Tibial nerve (tissue), 4 donors: ENCODE measurements at regions not wholly inside any gene's neighbourhood (a gene's known extent, or its start where the extent isn't known, plus 50 kb on each side); places are given as distances from the start of the nearest gene placed in this dataset.
"Not testable (repeated sequence)": the region's sequence is repeated elsewhere in the genome, so short reads cannot be mapped to it uniquely, and the experiment has no call there.

Source experiments
- DNase-seq, 2 donors: peaks; one replicate each; pipeline ENCODE4 v3.0.0-alpha.2; 2019; ENCODE audit warnings: low spot score in 2 of 2
- H3K27ac ChIP-seq, 4 donors: fragments of 200-600 bp; sonication (generic) in 3 of 4; one replicate each; pipeline ENCODE4 v1.5.1; 2017 to 2019; ENCODE audit warnings: mild to moderate bottlenecking in 1 of 4
- H3K27me3 ChIP-seq, 2 donors: fragments of 200-600 bp; sonication (generic) in 1 of 2; one replicate each; pipeline versions ENCODE4 v1.5.1 to v1.6.0; 2017 to 2019
- H3K36me3 ChIP-seq, 3 donors: fragments of 200-600 bp; sonication (generic); one replicate each; pipeline ENCODE4 v1.5.1; 2018 to 2019
- H3K4me1 ChIP-seq, 4 donors: fragments of 200-600 bp; sonication (generic) in 3 of 4; one replicate each; pipeline ENCODE4 v1.5.1; 2017 to 2019
- H3K4me3 ChIP-seq, 4 donors: fragments of 200-600 bp; sonication (generic) in 3 of 4; one replicate each; pipeline ENCODE4 v1.5.1; 2017 to 2019; ENCODE audit warnings: mild to moderate bottlenecking in 1 of 4, moderate library complexity in 1 of 4
- H3K9me3 ChIP-seq, 4 donors: fragments of 200-600 bp; sonication (generic) in 3 of 4; one replicate each; pipeline ENCODE4 v1.5.1; 2017 to 2019
- CTCF ChIP-seq, 5 experiments: fragments of 200-600 bp in 3 of 5; fragments of 450-650 bp in 2 of 5; sonication (generic) in 3 of 5; IDR thresholded peaks; one replicate each; pipeline ENCODE4 v1.5.1; 2016 to 2019; ENCODE audit warnings: antibody characterized with exemption in 5 of 5, mild to moderate bottlenecking in 3 of 5, moderate library complexity in 2 of 5
- EP300 ChIP-seq, 2 donors: sonication (generic); formaldehyde crosslinking; IDR thresholded peaks; one replicate each; pipeline ENCODE4 v1.6.1; 2017; ENCODE audit warnings: antibody characterized with exemption in 2 of 2, mild to moderate bottlenecking in 1 of 2
- POLR2A ChIP-seq, 2 donors: fragments of 450-650 bp; IDR thresholded peaks; one replicate each; pipeline ENCODE4 v1.6.1; 2017; ENCODE audit warnings: antibody characterized with exemption in 2 of 2, mild to moderate bottlenecking in 2 of 2, moderate library complexity in 2 of 2
- WGBS, 2 donors: methylation state at CpG; one replicate each; pipeline ENCODE4 v1.1.5; 2018; 5-methylcytosine and 5-hydroxymethylcytosine counted together

- Histone ChIP-seq H3K9me3 (peaks cover 0 to 8% (median 0%) of the 10 kb centered on the region in 4 donors), H3K4me1 (no peaks in the 10 kb centered on the region), H3K36me3 (no peaks in the 10 kb centered on the region), H3K27ac (no peak overlapping the region), H3K4me3 (no peak overlapping the region), H3K27me3 (no peaks in the 10 kb centered on the region)
- no peak for DNase-seq
- no peak for TF ChIP-seq CTCF (IDR thresholded peaks at IDR 0.05)
- TF ChIP-seq POLR2A (IDR thresholded peaks at IDR 0.05) = no peak
- TF ChIP-seq EP300 (IDR thresholded peaks at IDR 0.05) = no peak
- 52 to 74% methylated on average over 1 of the region's 1 CpG for WGBS, 2 donors
Observed at GRCh38 chr6:153485072-153485471, 354.0 kb upstream of the RGS17 start.

- WGBS, 2 donors = 87 to 97% methylated on average over 1 of the region's 1 CpG
- Histone ChIP-seq H3K27me3 (no peaks in the 10 kb centered on the region), H3K9me3 (peaks cover 0 to 8% (median 0%) of the 10 kb centered on the region in 4 donors), H3K27ac (no peak overlapping the region), H3K36me3 (no peaks in the 10 kb centered on the region), H3K4me3 (no peak overlapping the region), H3K4me1 (no peaks in the 10 kb centered on the region)
- no peak for DNase-seq
- TF ChIP-seq CTCF (IDR thresholded peaks at IDR 0.05) (no peak), EP300 (IDR thresholded peaks at IDR 0.05) (no peak), POLR2A (IDR thresholded peaks at IDR 0.05) (no peak)
Observed at GRCh38 chr6:153484056-153484455, 353.0 kb upstream of the RGS17 start.

- no peaks in the 10 kb centered on the region for H3K9me3 ChIP-seq
- no peak for DNase-seq
- no peaks in the 10 kb centered on the region for H3K4me1 ChIP-seq
- H3K4me3 ChIP-seq = no peak overlapping the region
- WGBS, 2 donors = 87 to 88% methylated on average over 6 of the region's 6 CpGs
- H3K36me3 ChIP-seq = no peaks in the 10 kb centered on the region
- TF ChIP-seq POLR2A (IDR thresholded peaks at IDR 0.05) = no peak
- TF ChIP-seq EP300 (IDR thresholded peaks at IDR 0.05) = no peak
- no peaks in the 10 kb centered on the region for H3K27me3 ChIP-seq
- H3K27ac ChIP-seq = no peak overlapping the region
Observed at GRCh38 chr6:153476243-153476642, 345.2 kb upstream of the RGS17 start.

- no peak for TF ChIP-seq EP300 (IDR thresholded peaks at IDR 0.05)
- TF ChIP-seq CTCF (IDR thresholded peaks at IDR 0.05) = no peak
- no peak for TF ChIP-seq POLR2A (IDR thresholded peaks at IDR 0.05)
Observed at GRCh38 chr6:153465050-153465449, 334.0 kb upstream of the RGS17 start.

GRCh38 chr6:153449279-153449678, 318.2 kb upstream of the RGS17 start:
- DNase-seq = no peak
- no peaks in the 10 kb centered on the region for H3K4me1 ChIP-seq

More at GRCh38 chr6:153465050-153465449, 334.0 kb upstream of the RGS17 start:
- Histone ChIP-seq H3K4me1 (no peaks in the 10 kb centered on the region), H3K27ac (no peak overlapping the region), H3K9me3 (peaks cover 0 to 5% (median 0%) of the 10 kb centered on the region in 4 donors), H3K36me3 (no peaks in the 10 kb centered on the region), H3K4me3 (no peak overlapping the region), H3K27me3 (no peaks in the 10 kb centered on the region)
- WGBS, 2 donors = 65 to 69% methylated on average over 2 of the region's 2 CpGs
- DNase-seq = no peak

GRCh38 chr6:153442749-153443148, 311.7 kb upstream of the RGS17 start:
- not testable (repeated sequence) for H3K4me3 ChIP-seq, H3K4me1 ChIP-seq, H3K27ac ChIP-seq, H3K36me3 ChIP-seq, H3K9me3 ChIP-seq, H3K27me3 ChIP-seq, DNase-seq
- 59 to 76% methylated on average over 2 of the region's 2 CpGs for WGBS, 2 donors

More at GRCh38 chr6:153449279-153449678, 318.2 kb upstream of the RGS17 start:
- no peak overlapping the region for H3K27ac ChIP-seq
- peaks cover 0 to 4% (median 0%) of the 10 kb centered on the region in 4 donors for H3K9me3 ChIP-seq
- no peak overlapping the region for H3K4me3 ChIP-seq
- no peaks in the 10 kb centered on the region for H3K36me3 ChIP-seq
- TF ChIP-seq CTCF (IDR thresholded peaks at IDR 0.05) = no peak
- no peak for TF ChIP-seq POLR2A (IDR thresholded peaks at IDR 0.05)
- TF ChIP-seq EP300 (IDR thresholded peaks at IDR 0.05) = no peak
- H3K27me3 ChIP-seq = no peaks in the 10 kb centered on the region
